HFF-Myc (cell line): ENCODE measurements at regions not wholly inside any gene's neighbourhood (a gene's known extent, or its start where the extent isn't known, plus 50 kb on each side); places are given as distances from the start of the nearest gene placed in this dataset.

Experiments used
- DNase-seq: peaks from one replicate; pipeline ENCODE4 v3.0.0-alpha.2; 2011; ENCODE audit warnings: low read depth; ENCODE audit errors: extremely low read depth
- H3K4me3 ChIP-seq: replicated peaks from 2 replicates; pipeline ENCODE4 v1.5.1; 2011; ENCODE audit warnings: low read depth, mild to moderate bottlenecking, control low read depth, low read length
- TF ChIP-seq, protein P1 (sequence below): IDR thresholded peaks from 2 replicates; pipeline ENCODE4 v1.5.1; 2012; ENCODE audit warnings: mild to moderate bottlenecking, low read depth, low read length, control low read depth; ENCODE audit errors: missing control alignments

DNA sequence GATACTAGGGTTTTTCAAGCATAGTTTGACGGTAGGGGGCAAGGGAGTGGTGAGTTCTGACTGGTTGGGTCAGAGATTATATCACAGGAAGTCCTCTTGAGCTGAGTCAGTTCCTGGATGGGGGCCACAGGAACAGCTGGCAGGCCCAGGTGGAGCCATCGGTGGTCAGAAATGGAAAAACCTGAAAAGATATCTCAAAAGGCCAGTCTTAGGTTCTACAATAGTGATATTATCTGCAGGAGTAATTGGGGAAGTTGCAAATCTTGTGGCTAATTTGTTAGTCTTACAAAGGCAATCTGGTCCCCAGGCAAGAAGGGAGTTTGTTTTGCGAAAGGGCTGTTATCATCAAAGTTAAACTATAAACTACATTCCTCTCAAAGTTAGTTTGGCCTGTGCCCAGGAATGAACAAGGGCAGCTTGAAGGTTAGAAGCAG lies 159.3 kb downstream of the PTCHD1 start:
- DNase-seq: no peak
- TF ChIP-seq, protein P1, sequence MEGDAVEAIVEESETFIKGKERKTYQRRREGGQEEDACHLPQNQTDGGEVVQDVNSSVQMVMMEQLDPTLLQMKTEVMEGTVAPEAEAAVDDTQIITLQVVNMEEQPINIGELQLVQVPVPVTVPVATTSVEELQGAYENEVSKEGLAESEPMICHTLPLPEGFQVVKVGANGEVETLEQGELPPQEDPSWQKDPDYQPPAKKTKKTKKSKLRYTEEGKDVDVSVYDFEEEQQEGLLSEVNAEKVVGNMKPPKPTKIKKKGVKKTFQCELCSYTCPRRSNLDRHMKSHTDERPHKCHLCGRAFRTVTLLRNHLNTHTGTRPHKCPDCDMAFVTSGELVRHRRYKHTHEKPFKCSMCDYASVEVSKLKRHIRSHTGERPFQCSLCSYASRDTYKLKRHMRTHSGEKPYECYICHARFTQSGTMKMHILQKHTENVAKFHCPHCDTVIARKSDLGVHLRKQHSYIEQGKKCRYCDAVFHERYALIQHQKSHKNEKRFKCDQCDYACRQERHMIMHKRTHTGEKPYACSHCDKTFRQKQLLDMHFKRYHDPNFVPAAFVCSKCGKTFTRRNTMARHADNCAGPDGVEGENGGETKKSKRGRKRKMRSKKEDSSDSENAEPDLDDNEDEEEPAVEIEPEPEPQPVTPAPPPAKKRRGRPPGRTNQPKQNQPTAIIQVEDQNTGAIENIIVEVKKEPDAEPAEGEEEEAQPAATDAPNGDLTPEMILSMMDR: no peak
- no peak overlapping the region for H3K4me3 ChIP-seq

DNA sequence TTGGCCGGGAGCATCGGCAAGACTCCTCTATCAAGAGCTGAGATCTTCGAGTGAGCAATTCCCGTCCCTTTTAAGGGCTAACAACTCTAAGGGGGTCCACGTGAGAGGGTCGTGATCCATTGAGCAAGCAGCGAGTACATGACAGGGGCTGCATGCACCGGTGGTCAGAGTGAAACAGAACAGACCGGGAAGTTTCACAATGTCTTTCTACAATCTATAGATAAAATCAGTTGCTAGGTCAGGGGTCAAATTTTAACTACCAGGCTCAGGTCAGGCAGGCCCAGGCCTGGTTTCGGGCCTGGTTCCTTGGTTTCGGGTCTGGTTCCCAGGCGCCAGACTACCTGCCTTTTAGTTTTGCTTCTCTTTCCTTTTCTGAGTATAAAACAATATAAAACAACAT lies 160.1 kb downstream of the PTCHD1 start:
- DNase-seq: no peak
- TF ChIP-seq, protein P1: no peak
- H3K4me3 ChIP-seq: no peak overlapping the region

DNA sequence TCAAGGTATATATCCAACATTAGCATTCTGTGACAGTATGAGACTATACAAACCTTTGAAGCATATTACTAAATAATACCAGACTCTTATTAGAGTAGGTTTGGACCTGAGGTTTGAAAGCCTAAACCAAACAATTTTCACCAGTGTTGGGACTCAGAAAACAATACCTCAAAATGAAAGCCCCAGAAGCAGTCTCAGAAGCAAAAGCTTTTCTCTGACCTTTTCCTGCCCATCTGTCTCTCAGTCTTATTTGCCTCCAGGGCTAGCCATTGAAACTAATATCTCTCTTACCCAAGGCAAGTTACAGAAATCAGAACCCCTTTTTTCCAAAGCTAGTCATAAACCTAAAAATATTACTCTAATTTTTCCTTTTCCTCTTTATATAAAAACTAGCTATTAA lies 163.3 kb downstream of the PTCHD1 start:
- H3K4me3 ChIP-seq: no peak overlapping the region
- TF ChIP-seq, protein P1: no peak
- DNase-seq: no peak

DNA sequence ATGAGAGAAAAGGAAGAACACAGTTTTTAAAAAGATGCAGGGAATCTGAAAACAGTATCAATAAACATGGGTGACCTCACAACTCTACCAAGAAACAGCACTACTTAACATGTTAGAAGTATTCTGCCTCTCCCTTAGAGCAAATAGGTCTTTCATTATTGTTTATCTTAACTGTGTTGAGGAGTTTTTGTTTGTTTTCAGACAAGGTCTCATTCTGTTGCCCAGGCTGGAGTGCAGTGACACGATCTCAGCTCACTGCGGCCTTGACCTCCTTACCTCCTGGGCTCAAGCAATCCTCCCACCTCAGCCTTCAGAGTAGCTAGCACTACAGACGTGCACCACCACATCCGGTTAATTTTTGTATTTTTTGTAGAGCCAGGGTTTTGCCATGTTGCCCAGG lies 165.3 kb upstream of the PRDX4 start:
- TF ChIP-seq, protein P1: no peak
- no peak for DNase-seq
- H3K4me3 ChIP-seq: no peak overlapping the region

DNA sequence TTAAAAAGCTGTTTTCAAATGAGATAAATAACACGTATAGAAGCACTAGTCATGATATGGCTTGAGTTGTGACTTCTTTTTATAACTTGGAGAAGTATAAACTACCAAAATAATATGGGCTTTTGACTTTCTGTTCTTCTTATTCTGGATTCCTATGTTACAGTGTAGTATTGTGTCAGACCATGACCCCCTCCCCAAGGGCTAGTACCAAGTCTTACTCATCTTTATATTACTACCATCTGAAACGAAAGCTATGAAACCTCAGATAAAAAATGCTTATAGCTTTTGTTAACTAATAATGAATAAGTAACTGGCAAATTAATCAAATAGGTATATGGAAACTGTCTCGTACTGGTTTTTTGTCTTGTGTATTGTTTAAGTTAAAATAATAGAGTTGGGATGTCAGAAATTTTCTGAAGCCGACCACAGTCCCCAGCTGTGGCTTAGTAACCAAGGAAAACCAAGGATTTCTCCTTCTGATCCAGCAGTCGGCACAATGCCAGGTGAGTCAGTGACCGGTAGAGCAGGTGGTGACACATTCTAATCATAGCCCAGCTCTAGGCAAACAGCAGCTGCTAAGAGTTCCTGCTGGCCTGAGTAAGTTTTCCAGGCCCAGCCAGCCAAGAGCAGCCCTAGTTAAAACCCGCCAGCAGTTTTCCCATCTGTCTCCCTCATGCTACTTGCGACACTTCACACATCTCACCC lies 163.3 kb upstream of the PRDX4 start:
- TF ChIP-seq, protein P1: no peak
- no peak overlapping the region for H3K4me3 ChIP-seq
- DNase-seq: peak; percentile 64

DNA sequence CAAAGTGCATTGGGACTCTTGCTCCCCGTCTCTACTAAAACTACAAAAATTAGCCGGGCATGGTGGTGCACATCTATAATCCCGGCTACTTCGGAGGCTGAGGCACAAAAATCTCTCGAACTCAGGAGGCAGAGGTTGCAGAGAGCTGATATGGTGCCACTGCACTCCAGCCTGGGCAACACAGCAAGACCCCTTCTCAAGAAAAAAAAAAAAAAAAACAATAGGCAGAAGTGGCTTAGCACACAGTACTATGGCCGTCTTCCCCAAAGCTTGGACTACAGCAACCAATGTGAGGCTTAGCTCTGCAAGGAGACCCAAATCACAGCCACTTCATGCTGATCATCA lies 162.8 kb upstream of the PRDX4 start:
- TF ChIP-seq, protein P1: no peak
- DNase-seq: no peak
- no peak overlapping the region for H3K4me3 ChIP-seq

DNA sequence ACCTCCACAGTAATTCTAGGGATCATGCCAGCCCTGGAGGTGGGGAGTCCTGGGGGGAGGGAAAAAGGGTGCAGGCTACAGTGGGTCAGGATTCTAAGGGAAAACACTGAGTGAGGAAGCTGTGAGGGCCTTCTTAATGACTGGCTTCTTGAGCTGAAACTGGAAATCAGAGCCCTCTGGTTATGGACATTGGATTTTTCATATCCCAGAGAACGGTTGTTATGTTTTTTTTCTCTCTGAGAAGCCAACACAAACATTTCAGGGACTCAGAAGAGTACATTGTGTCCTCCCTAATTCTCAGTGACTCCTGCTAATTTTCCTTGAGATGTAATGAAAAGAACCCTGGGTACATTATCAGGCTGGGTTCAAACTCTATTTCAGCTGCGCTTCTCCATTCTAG lies 162.4 kb upstream of the PRDX4 start:
- no peak for DNase-seq
- TF ChIP-seq, protein P1: no peak
- no peak overlapping the region for H3K4me3 ChIP-seq
